Mesothelial cell of epicardium (in vitro differentiated cells): ENCODE measurements at regions not wholly inside any gene's neighbourhood (a gene's known extent, or its start where the extent isn't known, plus 50 kb on each side); places are given as distances from the start of the nearest gene placed in this dataset.

Source experiments
- DNase-seq, 2 experiments: peaks; one replicate each; pipeline ENCODE4 v3.0.0; 2021; ENCODE audit warnings: low spot score in 2 of 2; ENCODE audit not compliant: unreplicated experiment in 2 of 2
- H3K27ac Mint-ChIP-seq: 2 replicates; pipeline ENCODE4 v1.8.0; 2021; ENCODE audit warnings: mixed read lengths
- H3K27me3 Mint-ChIP-seq: 2 replicates; pipeline ENCODE4 v1.8.0; 2021; ENCODE audit warnings: low read depth, mixed read lengths
- H3K36me3 Mint-ChIP-seq: 2 replicates; pipeline ENCODE4 v1.8.0; 2021; ENCODE audit warnings: mixed read lengths
- H3K4me1 Mint-ChIP-seq: 2 replicates; pipeline ENCODE4 v1.8.0; 2021; ENCODE audit warnings: mixed read lengths
- H3K4me3 Mint-ChIP-seq: 2 replicates; pipeline ENCODE4 v1.8.0; 2021; ENCODE audit warnings: mild to moderate bottlenecking, moderate library complexity, mixed read lengths
- H3K9me3 Mint-ChIP-seq: 2 replicates; pipeline ENCODE4 v1.8.0; 2021; ENCODE audit warnings: mixed read lengths
- TF ChIP-seq, protein P1 (sequence below): fragments of 200-600 bp; sonication (generic); IDR thresholded peaks from one replicate; pipeline ENCODE4 v1.5.0; 2021; ENCODE audit warnings: antibody characterized with exemption; ENCODE audit not compliant: unreplicated experiment

DNA sequence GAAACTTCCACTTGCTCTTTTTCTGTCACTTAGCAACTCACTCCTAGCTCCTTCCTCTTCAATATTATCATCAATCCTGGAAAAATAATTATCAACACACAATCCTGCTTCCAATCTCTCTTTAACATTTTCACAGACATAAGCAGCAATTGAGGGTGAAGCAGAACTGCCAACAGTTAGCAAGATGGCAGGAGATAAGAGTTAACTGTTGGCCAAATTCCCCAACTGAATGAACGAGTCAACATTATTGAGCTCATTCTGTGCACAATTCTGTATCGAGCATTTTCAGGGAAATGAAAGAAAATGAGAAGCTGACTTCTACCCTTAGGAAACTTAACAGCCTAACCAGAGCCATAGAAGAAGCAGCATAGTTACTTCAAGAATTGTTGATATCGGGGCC, 152.0 kb downstream of the KCNA5 start:
- TF ChIP-seq, protein P1, sequence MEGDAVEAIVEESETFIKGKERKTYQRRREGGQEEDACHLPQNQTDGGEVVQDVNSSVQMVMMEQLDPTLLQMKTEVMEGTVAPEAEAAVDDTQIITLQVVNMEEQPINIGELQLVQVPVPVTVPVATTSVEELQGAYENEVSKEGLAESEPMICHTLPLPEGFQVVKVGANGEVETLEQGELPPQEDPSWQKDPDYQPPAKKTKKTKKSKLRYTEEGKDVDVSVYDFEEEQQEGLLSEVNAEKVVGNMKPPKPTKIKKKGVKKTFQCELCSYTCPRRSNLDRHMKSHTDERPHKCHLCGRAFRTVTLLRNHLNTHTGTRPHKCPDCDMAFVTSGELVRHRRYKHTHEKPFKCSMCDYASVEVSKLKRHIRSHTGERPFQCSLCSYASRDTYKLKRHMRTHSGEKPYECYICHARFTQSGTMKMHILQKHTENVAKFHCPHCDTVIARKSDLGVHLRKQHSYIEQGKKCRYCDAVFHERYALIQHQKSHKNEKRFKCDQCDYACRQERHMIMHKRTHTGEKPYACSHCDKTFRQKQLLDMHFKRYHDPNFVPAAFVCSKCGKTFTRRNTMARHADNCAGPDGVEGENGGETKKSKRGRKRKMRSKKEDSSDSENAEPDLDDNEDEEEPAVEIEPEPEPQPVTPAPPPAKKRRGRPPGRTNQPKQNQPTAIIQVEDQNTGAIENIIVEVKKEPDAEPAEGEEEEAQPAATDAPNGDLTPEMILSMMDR, result no peak
- Mint-ChIP-seq H3K4me3 (no peak overlapping the region), H3K27me3 (peaks cover 20% of the 10 kb centered on the region), H3K36me3 (no peaks in the 10 kb centered on the region), H3K9me3 (no peaks in the 10 kb centered on the region), H3K27ac (no peak overlapping the region), H3K4me1 (peaks cover 26% of the 10 kb centered on the region)
- DNase-seq, result no peak

DNA sequence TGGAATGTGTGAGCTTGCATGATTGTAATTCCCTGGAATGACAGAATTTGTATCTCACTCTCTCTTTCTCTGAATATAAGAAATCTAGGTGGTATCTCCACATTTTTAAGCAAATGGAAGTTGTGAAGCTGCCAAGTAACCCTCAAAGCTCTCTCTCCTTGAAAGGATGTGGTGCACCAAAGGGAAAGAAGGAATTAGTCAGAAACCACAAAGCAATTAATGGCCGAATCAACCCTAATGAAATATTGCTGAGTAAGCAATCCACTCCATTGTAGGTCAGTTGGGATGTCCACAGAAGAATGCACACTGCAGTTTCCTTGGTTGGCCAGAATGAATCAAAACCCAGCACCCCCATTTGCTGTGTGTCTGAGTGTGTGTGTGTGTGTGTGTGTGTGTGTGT, 153.5 kb downstream of the KCNA5 start:
- Mint-ChIP-seq H3K9me3 (no peaks in the 10 kb centered on the region), H3K36me3 (no peaks in the 10 kb centered on the region), H3K27me3 (peaks cover 20% of the 10 kb centered on the region), H3K4me3 (no peak overlapping the region), H3K27ac (no peak overlapping the region), H3K4me1 (peaks cover 36% of the 10 kb centered on the region)
- TF ChIP-seq, protein P1, result no peak
- DNase-seq, result no peak

DNA sequence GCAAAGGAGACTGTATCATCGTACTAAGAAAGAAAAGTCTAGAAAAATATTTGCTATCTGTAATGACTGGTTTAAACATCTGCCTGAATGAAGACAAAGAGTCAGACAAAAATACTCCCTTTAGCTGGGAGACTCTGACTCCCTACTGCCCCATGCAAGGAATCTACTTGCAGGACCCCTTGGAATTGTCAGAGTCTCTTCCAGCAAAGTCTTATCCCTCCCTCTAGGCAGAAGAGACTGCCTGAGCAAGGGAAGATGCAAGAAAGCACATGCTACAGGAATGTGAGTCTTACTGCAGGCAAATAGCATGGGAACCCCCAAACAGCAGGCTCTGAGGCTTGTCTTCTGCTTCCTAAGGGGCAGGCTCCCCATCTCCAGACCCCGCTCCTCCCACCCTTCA, 154.0 kb downstream of the KCNA5 start:
- Mint-ChIP-seq H3K4me1 (peaks cover 39% of the 10 kb centered on the region), H3K27ac (no peak overlapping the region), H3K9me3 (no peaks in the 10 kb centered on the region), H3K27me3 (peaks cover 20% of the 10 kb centered on the region), H3K4me3 (no peak overlapping the region), H3K36me3 (no peaks in the 10 kb centered on the region)
- DNase-seq, result no peak
- TF ChIP-seq, protein P1, result no peak

DNA sequence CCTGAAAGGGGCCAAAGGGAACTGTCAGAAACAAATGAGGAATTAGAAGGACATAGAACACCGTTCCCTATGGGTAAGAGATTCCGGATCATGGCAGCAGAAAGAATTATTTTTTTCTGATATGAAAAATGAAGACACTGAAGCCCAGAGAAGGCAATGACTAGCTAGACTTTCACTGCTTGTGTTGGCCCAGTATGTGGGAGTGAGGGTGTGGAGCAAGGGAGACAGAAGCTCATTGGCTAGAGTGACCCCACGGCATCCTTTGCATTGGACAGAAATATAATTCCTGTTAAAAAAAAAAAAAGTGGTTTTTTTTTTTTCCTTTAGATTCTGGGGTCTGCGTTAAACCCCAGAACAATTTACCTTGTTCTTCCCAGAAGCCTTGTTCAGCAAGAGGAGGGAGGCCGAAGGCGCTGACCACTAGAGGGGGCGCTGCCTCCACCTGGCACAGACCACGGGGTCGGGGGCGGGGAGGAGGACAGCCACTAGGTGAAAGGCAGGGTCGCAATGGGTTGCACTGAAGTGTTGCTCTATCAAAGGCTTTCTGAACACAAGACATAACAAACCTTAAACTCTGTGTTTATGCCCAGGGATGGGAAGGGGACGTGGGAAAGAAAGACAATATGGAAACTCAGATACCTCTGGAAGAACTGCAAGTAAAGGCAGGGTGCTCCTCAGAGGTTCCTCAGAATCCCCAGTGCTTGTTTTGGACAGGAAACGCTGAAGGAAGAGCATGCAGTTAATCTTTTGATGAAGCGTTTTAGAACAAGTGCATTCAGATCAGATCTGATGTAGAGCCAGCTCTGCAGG, 156.8 kb downstream of the KCNA5 start:
- peak overlapping the region; percentile 18 for H3K4me3 Mint-ChIP-seq
- TF ChIP-seq, protein P1, result peak; percentile 52
- DNase-seq, result peak; percentile 47 to 73
- H3K9me3 Mint-ChIP-seq, result peaks cover 4% of the 10 kb centered on the region
- no peaks in the 10 kb centered on the region for H3K36me3 Mint-ChIP-seq
- peak overlapping the region; percentile 35 for H3K27ac Mint-ChIP-seq
- H3K27me3 Mint-ChIP-seq, result peaks cover 18% of the 10 kb centered on the region
- H3K4me1 Mint-ChIP-seq, result peaks cover 30% of the 10 kb centered on the region

DNA sequence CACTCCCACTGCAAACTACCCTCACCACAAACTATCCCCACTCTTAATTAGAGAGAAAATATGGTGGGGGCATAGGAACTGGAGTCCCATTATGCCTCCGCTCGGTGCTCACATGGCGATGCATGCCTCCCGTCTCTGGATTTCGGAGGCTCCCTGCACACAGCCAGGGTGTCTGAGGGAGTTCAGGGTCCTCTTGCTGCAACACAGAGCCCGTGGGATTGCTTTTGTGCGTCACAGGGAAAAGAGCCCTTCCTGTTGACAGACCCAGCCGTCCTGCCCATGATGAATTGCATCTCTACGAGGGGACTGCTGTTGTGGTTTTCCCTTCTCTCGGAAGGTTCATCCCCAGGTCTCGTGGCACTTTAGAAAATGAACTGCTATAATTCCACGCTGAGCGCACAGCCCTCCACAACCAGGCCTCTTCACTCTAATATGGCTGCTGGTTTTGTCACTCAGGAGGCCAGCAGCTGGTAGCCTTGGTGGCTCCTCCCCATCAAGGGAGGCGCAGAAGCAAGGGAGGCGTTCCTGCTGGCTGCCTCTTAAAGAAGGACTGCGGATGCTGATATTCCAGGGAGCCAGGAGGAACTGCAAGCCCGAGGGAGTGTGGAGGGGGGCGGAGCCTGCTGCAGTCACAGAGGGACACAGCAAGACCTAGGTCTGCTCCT, 158.0 kb downstream of the KCNA5 start:
- Mint-ChIP-seq H3K9me3 (peaks cover 4% of the 10 kb centered on the region), H3K4me1 (peaks cover 30% of the 10 kb centered on the region), H3K4me3 (peak overlapping the region; percentile 53), H3K27me3 (peaks cover 18% of the 10 kb centered on the region), H3K36me3 (no peaks in the 10 kb centered on the region), H3K27ac (peak overlapping the region; percentile 77)
- TF ChIP-seq, protein P1, result no peak
- peak; percentile 47 to 57 for DNase-seq
